ENCODE measurements at regions not wholly inside any gene's neighbourhood (a gene's known extent, or its start where the extent isn't known, plus 50 kb on each side); places are given as distances from the start of the nearest gene placed in this dataset.

- TF ChIP-seq, protein P1, sequence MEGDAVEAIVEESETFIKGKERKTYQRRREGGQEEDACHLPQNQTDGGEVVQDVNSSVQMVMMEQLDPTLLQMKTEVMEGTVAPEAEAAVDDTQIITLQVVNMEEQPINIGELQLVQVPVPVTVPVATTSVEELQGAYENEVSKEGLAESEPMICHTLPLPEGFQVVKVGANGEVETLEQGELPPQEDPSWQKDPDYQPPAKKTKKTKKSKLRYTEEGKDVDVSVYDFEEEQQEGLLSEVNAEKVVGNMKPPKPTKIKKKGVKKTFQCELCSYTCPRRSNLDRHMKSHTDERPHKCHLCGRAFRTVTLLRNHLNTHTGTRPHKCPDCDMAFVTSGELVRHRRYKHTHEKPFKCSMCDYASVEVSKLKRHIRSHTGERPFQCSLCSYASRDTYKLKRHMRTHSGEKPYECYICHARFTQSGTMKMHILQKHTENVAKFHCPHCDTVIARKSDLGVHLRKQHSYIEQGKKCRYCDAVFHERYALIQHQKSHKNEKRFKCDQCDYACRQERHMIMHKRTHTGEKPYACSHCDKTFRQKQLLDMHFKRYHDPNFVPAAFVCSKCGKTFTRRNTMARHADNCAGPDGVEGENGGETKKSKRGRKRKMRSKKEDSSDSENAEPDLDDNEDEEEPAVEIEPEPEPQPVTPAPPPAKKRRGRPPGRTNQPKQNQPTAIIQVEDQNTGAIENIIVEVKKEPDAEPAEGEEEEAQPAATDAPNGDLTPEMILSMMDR (IDR thresholded peaks at IDR 0.05), result no peak
- no peak for TF ChIP-seq POLR2A (IDR thresholded peaks at IDR 0.05)
Measured at GRCh38 chr13:48864100-48864499, 111.6 kb upstream of the FNDC3A start.

Data from uterus (tissue), 2 donors.